Breast epithelium (tissue), 4 donors: ENCODE measurements at regions not wholly inside any gene's neighbourhood (a gene's known extent, or its start where the extent isn't known, plus 50 kb on each side); places are given as distances from the start of the nearest gene placed in this dataset.

Experiments
- DNase-seq, 2 donors: peaks; one replicate each; pipeline ENCODE4 v3.0.0-alpha.2; 2019; ENCODE audit warnings: low spot score in 2 of 2
- H3K27ac ChIP-seq, 2 donors: fragments of 200-600 bp; sonication (generic) in 1 of 2; one replicate each; pipeline ENCODE4 v1.5.1; 2016 to 2019; ENCODE audit warnings: mild to moderate bottlenecking in 1 of 2
- H3K27me3 ChIP-seq, 2 donors: fragments of 200-600 bp; sonication (generic) in 1 of 2; one replicate each; pipeline versions ENCODE4 v1.5.1 to v1.6.0; 2017 to 2019; ENCODE audit warnings: control low read depth in 1 of 2, mild to moderate bottlenecking in 1 of 2
- H3K36me3 ChIP-seq: fragments of 200-600 bp; one replicate; pipeline ENCODE4 v1.5.1; 2019
- H3K4me1 ChIP-seq, 2 donors: fragments of 200-600 bp; sonication (generic); one replicate each; pipeline ENCODE4 v1.5.1; 2016 to 2019; ENCODE audit warnings: control low read depth in 1 of 2
- H3K4me3 ChIP-seq, 3 donors: fragments of 200-600 bp; sonication (generic); 1 replicate in 2 of 3; 2 replicates in 1 of 3; pipeline ENCODE4 v1.5.1; 2016 to 2019; ENCODE audit warnings: mild to moderate bottlenecking in 3 of 3, moderate library complexity in 2 of 3
- H3K9me3 ChIP-seq, 2 donors: fragments of 200-600 bp; sonication (generic) in 1 of 2; one replicate each; pipeline ENCODE4 v1.5.1; 2016 to 2019; ENCODE audit warnings: control low read depth in 1 of 2
- POLR2A ChIP-seq: fragments of 450-650 bp; IDR thresholded peaks from one replicate; pipeline ENCODE4 v1.6.1; 2016; ENCODE audit warnings: antibody characterized with exemption, mild to moderate bottlenecking, moderate library complexity
- POLR2AphosphoS5 ChIP-seq, 3 donors: sonication (generic); formaldehyde crosslinking; IDR thresholded peaks; one replicate each; pipeline ENCODE4 v1.6.1; 2017; ENCODE audit warnings: antibody characterized with exemption in 3 of 3
- intact Hi-C: fragments of 100-400 bp; cut with DNase I; formaldehyde crosslinking; loops from one replicate; pipeline ENCODE4 v1.15.1; 2023; ENCODE audit warnings: low total_unique reads
- TF ChIP-seq, protein P1 (sequence below), 3 donors: fragments of 450-650 bp; IDR thresholded peaks; one replicate each; pipeline ENCODE4 v1.5.1; 2016 to 2017; ENCODE audit warnings: antibody characterized with exemption in 3 of 3, mild to moderate bottlenecking in 3 of 3, moderate library complexity in 3 of 3

- intact Hi-C loops: no loop called here
- H3K4me3 ChIP-seq: no peak overlapping the region
- no peaks in the 10 kb centered on the region for H3K4me1 ChIP-seq
- no peaks in the 10 kb centered on the region for H3K9me3 ChIP-seq
- H3K27ac ChIP-seq: no peak overlapping the region
- TF ChIP-seq, protein P1, sequence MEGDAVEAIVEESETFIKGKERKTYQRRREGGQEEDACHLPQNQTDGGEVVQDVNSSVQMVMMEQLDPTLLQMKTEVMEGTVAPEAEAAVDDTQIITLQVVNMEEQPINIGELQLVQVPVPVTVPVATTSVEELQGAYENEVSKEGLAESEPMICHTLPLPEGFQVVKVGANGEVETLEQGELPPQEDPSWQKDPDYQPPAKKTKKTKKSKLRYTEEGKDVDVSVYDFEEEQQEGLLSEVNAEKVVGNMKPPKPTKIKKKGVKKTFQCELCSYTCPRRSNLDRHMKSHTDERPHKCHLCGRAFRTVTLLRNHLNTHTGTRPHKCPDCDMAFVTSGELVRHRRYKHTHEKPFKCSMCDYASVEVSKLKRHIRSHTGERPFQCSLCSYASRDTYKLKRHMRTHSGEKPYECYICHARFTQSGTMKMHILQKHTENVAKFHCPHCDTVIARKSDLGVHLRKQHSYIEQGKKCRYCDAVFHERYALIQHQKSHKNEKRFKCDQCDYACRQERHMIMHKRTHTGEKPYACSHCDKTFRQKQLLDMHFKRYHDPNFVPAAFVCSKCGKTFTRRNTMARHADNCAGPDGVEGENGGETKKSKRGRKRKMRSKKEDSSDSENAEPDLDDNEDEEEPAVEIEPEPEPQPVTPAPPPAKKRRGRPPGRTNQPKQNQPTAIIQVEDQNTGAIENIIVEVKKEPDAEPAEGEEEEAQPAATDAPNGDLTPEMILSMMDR (IDR thresholded peaks at IDR 0.05): no peak
- no peak for TF ChIP-seq POLR2A
- no peak for TF ChIP-seq POLR2AphosphoS5 (IDR thresholded peaks at IDR 0.05)
- DNase-seq: no peak
- H3K36me3 ChIP-seq: no peaks in the 10 kb centered on the region
- no peaks in the 10 kb centered on the region for H3K27me3 ChIP-seq
These were observed 935.3 kb downstream of the FAT4 start for GRCh38 chr4:126250006-126250405.

- DNase-seq: no peak
- H3K9me3 ChIP-seq: no peaks in the 10 kb centered on the region
- H3K4me1 ChIP-seq: no peaks in the 10 kb centered on the region
- no peak overlapping the region for H3K27ac ChIP-seq
- H3K27me3 ChIP-seq: no peaks in the 10 kb centered on the region
- TF ChIP-seq, protein P1 (IDR thresholded peaks at IDR 0.05): no peak
- no peak for TF ChIP-seq POLR2AphosphoS5 (IDR thresholded peaks at IDR 0.05)
- TF ChIP-seq POLR2A: no peak
- intact Hi-C loops: no loop called here
- no peaks in the 10 kb centered on the region for H3K36me3 ChIP-seq
- H3K4me3 ChIP-seq: no peak overlapping the region
These were observed 936.4 kb downstream of the FAT4 start for GRCh38 chr4:126251169-126251568.

GRCh38 chr4:126262665-126263064, 947.9 kb downstream of the FAT4 start:
- Histone ChIP-seq H3K4me3 (no peak overlapping the region), H3K27me3 (no peaks in the 10 kb centered on the region), H3K27ac (no peak overlapping the region), H3K9me3 (no peaks in the 10 kb centered on the region), H3K36me3 (no peaks in the 10 kb centered on the region), H3K4me1 (no peaks in the 10 kb centered on the region)
- intact Hi-C loops: no loop called here
- DNase-seq: no peak
- TF ChIP-seq POLR2A (no peak), POLR2AphosphoS5 (IDR thresholded peaks at IDR 0.05) (no peak)
- TF ChIP-seq, protein P1 (IDR thresholded peaks at IDR 0.05): no peak

DNA sequence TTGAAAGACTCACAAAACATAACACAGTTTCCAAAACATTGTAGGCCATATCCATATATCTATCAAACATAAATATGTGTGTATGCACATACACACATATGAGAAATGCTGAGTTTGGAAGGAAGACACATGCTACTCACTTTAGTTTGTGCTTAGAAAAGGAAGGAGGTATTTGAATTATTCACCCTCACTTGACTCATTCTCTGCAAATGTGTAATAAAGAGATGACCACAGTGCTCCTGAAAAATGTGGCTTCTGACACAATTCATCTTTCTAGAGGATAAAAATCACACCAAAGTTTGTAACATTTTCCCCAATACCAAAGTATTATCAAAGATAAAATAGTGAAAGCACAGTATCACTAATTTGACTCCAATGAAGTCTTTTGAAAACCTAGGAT, 950.1 kb downstream of the FAT4 start:
- Histone ChIP-seq H3K9me3 (no peaks in the 10 kb centered on the region), H3K36me3 (no peaks in the 10 kb centered on the region), H3K4me3 (no peak overlapping the region), H3K27ac (no peak overlapping the region), H3K27me3 (no peaks in the 10 kb centered on the region), H3K4me1 (no peaks in the 10 kb centered on the region)
- no peak for DNase-seq
- TF ChIP-seq, protein P1 (IDR thresholded peaks at IDR 0.05): no peak
- no peak for TF ChIP-seq POLR2AphosphoS5 (IDR thresholded peaks at IDR 0.05)
- intact Hi-C loops: loop anchor here (5.0 kb wide), 1 partner anchor 1317 kb away; no protein-coding TSS in a partner anchor

GRCh38 chr4:126265888-126266287, 951.1 kb downstream of the FAT4 start:
- no peaks in the 10 kb centered on the region for H3K9me3 ChIP-seq
- no peaks in the 10 kb centered on the region for H3K27me3 ChIP-seq
- DNase-seq: no peak
- TF ChIP-seq POLR2A (no peak), POLR2AphosphoS5 (IDR thresholded peaks at IDR 0.05) (no peak)
- TF ChIP-seq, protein P1 (IDR thresholded peaks at IDR 0.05): no peak
- intact Hi-C loops: loop anchor here (5.0 kb wide), 1 partner anchor 1316 kb away; no protein-coding TSS in a partner anchor
- H3K4me3 ChIP-seq: no peak overlapping the region
- H3K36me3 ChIP-seq: no peaks in the 10 kb centered on the region
- no peak overlapping the region for H3K27ac ChIP-seq
- no peaks in the 10 kb centered on the region for H3K4me1 ChIP-seq
